Liver (tissue), 8 donors: ENCODE measurements at regions not wholly inside any gene's neighbourhood (a gene's known extent, or its start where the extent isn't known, plus 50 kb on each side); places are given as distances from the start of the nearest gene placed in this dataset.

Source experiments
- DNase-seq: peaks from one replicate; pipeline ENCODE4 v3.0.0-alpha.2; 2017; ENCODE audit warnings: low spot score
- H3K27ac ChIP-seq, 2 donors: one replicate each; pipeline ENCODE4 v1.7.0; 2013; ENCODE audit warnings: inconsistent platforms in 2 of 2, low read length in 2 of 2, control low read depth in 1 of 2, low read depth in 1 of 2, mild to moderate bottlenecking in 1 of 2
- H3K27me3 ChIP-seq, 4 donors: one replicate each; pipeline versions ENCODE4 v1.6.1 to v1.7.0; 2013; ENCODE audit warnings: low read length in 3 of 4, inconsistent platforms in 1 of 4, mild to moderate bottlenecking in 1 of 4, moderate library complexity in 1 of 4; ENCODE audit not compliant: control insufficient read depth in 4 of 4, insufficient read depth in 4 of 4
- H3K36me3 ChIP-seq, 4 donors: one replicate each; pipeline versions ENCODE4 v1.6.1 to v1.7.0; 2013; ENCODE audit warnings: low read length in 3 of 4, mild to moderate bottlenecking in 3 of 4, low read depth in 1 of 4, moderate library complexity in 1 of 4; ENCODE audit not compliant: control insufficient read depth in 4 of 4, insufficient read depth in 3 of 4
- H3K4me1 ChIP-seq, 4 donors: one replicate each; pipeline versions ENCODE4 v1.6.1 to v1.7.0; 2013; ENCODE audit warnings: low read length in 3 of 4, mild to moderate bottlenecking in 3 of 4, moderate library complexity in 1 of 4; ENCODE audit not compliant: control insufficient read depth in 4 of 4, insufficient read depth in 4 of 4
- H3K4me3 ChIP-seq, 3 donors: one replicate each; pipeline versions ENCODE4 v1.6.1 to v1.7.0; 2013; ENCODE audit warnings: low read length in 3 of 3, control low read depth in 1 of 3, low read depth in 1 of 3, mild to moderate bottlenecking in 1 of 3
- H3K9ac ChIP-seq, 2 donors: one replicate each; pipeline ENCODE4 v1.7.0; 2013; ENCODE audit warnings: low read length in 2 of 2, mild to moderate bottlenecking in 2 of 2, moderate library complexity in 2 of 2, control low read depth in 1 of 2, low read depth in 1 of 2
- H3K9me3 ChIP-seq, 4 donors: one replicate each; pipeline versions ENCODE4 v1.6.1 to v1.7.0; 2013; ENCODE audit warnings: low read length in 3 of 4; ENCODE audit not compliant: control insufficient read depth in 4 of 4
- CTCF ChIP-seq: fragments of 150-350 bp; IDR thresholded peaks from 2 replicates; pipeline ENCODE4 v1.5.1; 2017; ENCODE audit warnings: improper control_type of control experiment, low read depth, low read length; ENCODE audit not compliant: missing input control
- EGR1 ChIP-seq, 2 donors: IDR thresholded peaks; 2 replicates each; pipeline ENCODE4 v1.6.1; 2016 to 2018; ENCODE audit warnings: antibody characterized with exemption in 2 of 2, low read depth in 2 of 2
- FOXA1 ChIP-seq: IDR thresholded peaks from 2 replicates; pipeline ENCODE4 v1.6.1; 2016; ENCODE audit warnings: antibody characterized with exemption
- MAX ChIP-seq: IDR thresholded peaks from 2 replicates; pipeline ENCODE4 v1.6.1; 2016; ENCODE audit warnings: antibody characterized with exemption
- NR2F2 ChIP-seq: IDR thresholded peaks from 2 replicates; pipeline ENCODE4 v1.6.1; 2016; ENCODE audit warnings: antibody characterized with exemption
- RAD21 ChIP-seq, 2 donors: IDR thresholded peaks; 2 replicates each; pipeline ENCODE4 v1.6.1; 2016; ENCODE audit warnings: antibody characterized with exemption in 2 of 2, mild to moderate bottlenecking in 2 of 2
- REST ChIP-seq: IDR thresholded peaks from 2 replicates; pipeline ENCODE4 v1.6.1; 2016; ENCODE audit warnings: antibody characterized with exemption, mild to moderate bottlenecking
- RXRA ChIP-seq, 2 donors: IDR thresholded peaks; 2 replicates each; pipeline ENCODE4 v1.6.1; 2017 to 2018; ENCODE audit warnings: antibody characterized with exemption in 2 of 2, mild to moderate bottlenecking in 1 of 2
- TAF1 ChIP-seq: conservative IDR thresholded peaks from 2 replicates; pipeline ENCODE4 v1.6.1; 2016; ENCODE audit warnings: antibody characterized with exemption, mild to moderate bottlenecking
- YY1 ChIP-seq: IDR thresholded peaks from 2 replicates; pipeline ENCODE4 v1.6.1; 2016; ENCODE audit warnings: antibody characterized with exemption, mild to moderate bottlenecking
- ZBTB33 ChIP-seq: IDR thresholded peaks from 2 replicates; pipeline ENCODE4 v1.6.1; 2016; ENCODE audit warnings: antibody characterized with exemption
- WGBS: extraction: QIAGEN DNeasy Blood & Tissue Kit; methylation state at CpG from one replicate; pipeline ENCODE4 v1.1.7; 2013; 5-methylcytosine and 5-hydroxymethylcytosine counted together
- donor health status: healthy.
- donor health status: healthy.
- donor health status: healthy.
- donor health status: healthy.
- donor health status: healthy.

- WGBS = 91% methylated on average over 8 of the region's 8 CpGs
- H3K27ac ChIP-seq = no peak overlapping the region
- H3K9me3 ChIP-seq = no peaks in the 10 kb centered on the region
- no peaks in the 10 kb centered on the region for H3K4me1 ChIP-seq
- DNase-seq = no peak
- no peaks in the 10 kb centered on the region for H3K27me3 ChIP-seq
- H3K4me3 ChIP-seq = no peak overlapping the region
- TF ChIP-seq CTCF = no peak
- TF ChIP-seq REST = no peak
- no peak for TF ChIP-seq RXRA (IDR thresholded peaks at IDR 0.05)
- no peak for TF ChIP-seq ZBTB33
- TF ChIP-seq TAF1 = no peak
- TF ChIP-seq NR2F2 = no peak
- TF ChIP-seq FOXA1 = no peak
- no peak for TF ChIP-seq YY1
- TF ChIP-seq RAD21 (IDR thresholded peaks at IDR 0.05) = no peak
- H3K9ac ChIP-seq = no peak overlapping the region
- no peaks in the 10 kb centered on the region for H3K36me3 ChIP-seq
These were observed 325.6 kb downstream of the ZWINT start for GRCh38 chr10:56035489-56035888.

GRCh38 chr10:56028298-56029132 lies 332.5 kb downstream of the ZWINT start:
- no peak for TF ChIP-seq RXRA (IDR thresholded peaks at IDR 0.05)
- no peak for TF ChIP-seq EGR1 (IDR thresholded peaks at IDR 0.05; ENCODE audit: low read depth in 2 of 2)
- no peak for TF ChIP-seq MAX
- H3K36me3 ChIP-seq = no peaks in the 10 kb centered on the region
- H3K4me3 ChIP-seq = no peak overlapping the region
- no peak for DNase-seq
- no peaks in the 10 kb centered on the region for H3K9me3 ChIP-seq
- H3K4me1 ChIP-seq = no peaks in the 10 kb centered on the region
- H3K27me3 ChIP-seq = no peaks in the 10 kb centered on the region
- no peak overlapping the region for H3K27ac ChIP-seq
- H3K9ac ChIP-seq = no peak overlapping the region
- WGBS = 38% methylated on average over 5 of the region's 5 CpGs
